Smooth muscle cell (in vitro differentiated cells): ENCODE measurements at regions not wholly inside any gene's neighbourhood (a gene's known extent, or its start where the extent isn't known, plus 50 kb on each side); places are given as distances from the start of the nearest gene placed in this dataset.

Experiments
- DNase-seq: peaks from one replicate; lab custom pipeline; 2025; ENCODE audit not compliant: unreplicated experiment; lab: John Stamatoyannopoulos, UW
- H2AFZ ChIP-seq: fragments of 200-600 bp; sonication (generic); 2 replicates; pipeline ENCODE4 v1.6.0; 2016; ENCODE audit warnings: antibody characterized with exemption, low read depth, mild to moderate bottlenecking
- H3F3A ChIP-seq: fragments of 200-600 bp; sonication (generic); 2 replicates; pipeline ENCODE4 v1.6.0; 2017; ENCODE audit warnings: antibody characterized with exemption, low read depth
- H3K27ac ChIP-seq: fragments of 200-600 bp; sonication (generic); 2 replicates; pipeline ENCODE4 v1.5.1; 2016; ENCODE audit warnings: low read depth, mild to moderate bottlenecking
- H3K27me3 ChIP-seq: fragments of 200-600 bp; sonication (generic); 2 replicates; pipeline ENCODE4 v1.6.1; 2016; ENCODE audit warnings: low read depth, mild to moderate bottlenecking
- H3K36me3 ChIP-seq: fragments of 200-600 bp; sonication (generic); 2 replicates; pipeline ENCODE4 v1.5.1; 2016; ENCODE audit warnings: low read depth
- H3K4me1 ChIP-seq: fragments of 200-600 bp; sonication (generic); 2 replicates; pipeline ENCODE4 v1.5.1; 2016; ENCODE audit warnings: low read depth
- H3K4me2 ChIP-seq: fragments of 200-600 bp; sonication (generic); 2 replicates; pipeline ENCODE4 v1.6.0; 2016; ENCODE audit warnings: mild to moderate bottlenecking
- H3K4me3 ChIP-seq: fragments of 200-600 bp; sonication (generic); 2 replicates; pipeline ENCODE4 v1.5.1; 2016; ENCODE audit warnings: mild to moderate bottlenecking
- H3K79me2 ChIP-seq: fragments of 200-600 bp; sonication (generic); 2 replicates; pipeline ENCODE4 v1.6.0; 2016; ENCODE audit warnings: low read depth, mild to moderate bottlenecking
- H3K9ac ChIP-seq: fragments of 200-600 bp; sonication (generic); 2 replicates; pipeline ENCODE4 v1.6.0; 2016; ENCODE audit warnings: low read depth
- H3K9me3 ChIP-seq: fragments of 200-600 bp; sonication (generic); replicated peaks from 2 replicates; pipeline ENCODE4 v1.5.1; 2016; ENCODE audit warnings: low read depth
- H4K20me1 ChIP-seq: fragments of 200-600 bp; sonication (generic); 2 replicates; pipeline ENCODE4 v1.6.0; 2016; ENCODE audit warnings: low read depth
- CTCF ChIP-seq: fragments of 200-600 bp; sonication (generic); IDR thresholded peaks from 2 replicates; pipeline ENCODE4 v1.5.1; 2017; ENCODE audit warnings: borderline replicate concordance, mild to moderate bottlenecking, antibody characterized with exemption; ENCODE audit not compliant: insufficient read depth, poor library complexity, severe bottlenecking
- WGBS: methylation state at CpG from one replicate; pipeline ENCODE4 v1.1.7; 2016; ENCODE audit warnings: low lambda C conversion rate; 5-methylcytosine and 5-hydroxymethylcytosine counted together

- Histone ChIP-seq H3K4me1 (peaks cover 3% of the 10 kb centered on the region), H3K27me3 (no peaks in the 10 kb centered on the region), H3F3A (no peaks in the 10 kb centered on the region), H3K9me3 (no peaks in the 10 kb centered on the region), H3K9ac (no peak overlapping the region), H4K20me1 (no peaks in the 10 kb centered on the region), H2AFZ (peak overlapping the region; percentile 21), H3K4me2 (no peak overlapping the region), H3K36me3 (no peaks in the 10 kb centered on the region), H3K4me3 (no peak overlapping the region), H3K27ac (peak overlapping the region; percentile 81), H3K79me2 (no peaks in the 10 kb centered on the region)
- no peak for TF ChIP-seq CTCF
- no peak for DNase-seq
- 21% methylated on average over 1 of the region's 1 CpG for WGBS
These were observed 293.5 kb downstream of the ADGB start for GRCh38 chr6:146892283-146892612.

- WGBS = 79% methylated on average over 2 of the region's 2 CpGs
- H3K27ac ChIP-seq = peak overlapping the region; percentile 81
These were observed 294.0 kb downstream of the ADGB start for GRCh38 chr6:146892613-146893401.

GRCh38 chr6:146893690-146894089 lies 294.9 kb downstream of the ADGB start:
- no peak overlapping the region for H3K27ac ChIP-seq
- peaks cover 3% of the 10 kb centered on the region for H3K4me1 ChIP-seq
- no peaks in the 10 kb centered on the region for H3K27me3 ChIP-seq
- no peak for DNase-seq
- H3K9ac ChIP-seq = no peak overlapping the region
- no peaks in the 10 kb centered on the region for H3F3A ChIP-seq
- WGBS = 84% methylated on average over 1 of the region's 1 CpG
- H3K79me2 ChIP-seq = no peaks in the 10 kb centered on the region
- H3K4me3 ChIP-seq = no peak overlapping the region
- H4K20me1 ChIP-seq = no peaks in the 10 kb centered on the region
- no peak for TF ChIP-seq CTCF
- H2AFZ ChIP-seq = no peak overlapping the region
- H3K36me3 ChIP-seq = no peaks in the 10 kb centered on the region
- no peak overlapping the region for H3K4me2 ChIP-seq
- no peaks in the 10 kb centered on the region for H3K9me3 ChIP-seq

More at GRCh38 chr6:146892613-146893401, 294.0 kb downstream of the ADGB start:
- H3K9me3 ChIP-seq = no peaks in the 10 kb centered on the region
- no peak overlapping the region for H2AFZ ChIP-seq
- peak overlapping the region; percentile 12 for H3K4me2 ChIP-seq
- TF ChIP-seq CTCF = no peak
- no peaks in the 10 kb centered on the region for H3K79me2 ChIP-seq
- no peak overlapping the region for H3K9ac ChIP-seq
- DNase-seq = no peak
- H3K4me3 ChIP-seq = no peak overlapping the region
- H3K4me1 ChIP-seq = peaks cover 3% of the 10 kb centered on the region
- H3K27me3 ChIP-seq = no peaks in the 10 kb centered on the region
- no peaks in the 10 kb centered on the region for H3F3A ChIP-seq
- H3K36me3 ChIP-seq = no peaks in the 10 kb centered on the region
- no peaks in the 10 kb centered on the region for H4K20me1 ChIP-seq

- Histone ChIP-seq H3K9ac (no peak overlapping the region), H3K4me2 (no peak overlapping the region), H3K79me2 (no peaks in the 10 kb centered on the region), H3K9me3 (no peaks in the 10 kb centered on the region), H3K27me3 (no peaks in the 10 kb centered on the region), H3K36me3 (no peaks in the 10 kb centered on the region), H4K20me1 (no peaks in the 10 kb centered on the region), H3K4me1 (peaks cover 3% of the 10 kb centered on the region), H2AFZ (no peak overlapping the region), H3F3A (no peaks in the 10 kb centered on the region), H3K4me3 (no peak overlapping the region), H3K27ac (no peak overlapping the region)
- no peak for TF ChIP-seq CTCF
- 100% methylated on average over 1 of the region's 1 CpG for WGBS
- DNase-seq = no peak
These were observed 295.9 kb downstream of the ADGB start for GRCh38 chr6:146894624-146895023.
